ENCODE measurements at regions not wholly inside any gene's neighbourhood (a gene's known extent, or its start where the extent isn't known, plus 50 kb on each side); places are given as distances from the start of the nearest gene placed in this dataset.

DNA sequence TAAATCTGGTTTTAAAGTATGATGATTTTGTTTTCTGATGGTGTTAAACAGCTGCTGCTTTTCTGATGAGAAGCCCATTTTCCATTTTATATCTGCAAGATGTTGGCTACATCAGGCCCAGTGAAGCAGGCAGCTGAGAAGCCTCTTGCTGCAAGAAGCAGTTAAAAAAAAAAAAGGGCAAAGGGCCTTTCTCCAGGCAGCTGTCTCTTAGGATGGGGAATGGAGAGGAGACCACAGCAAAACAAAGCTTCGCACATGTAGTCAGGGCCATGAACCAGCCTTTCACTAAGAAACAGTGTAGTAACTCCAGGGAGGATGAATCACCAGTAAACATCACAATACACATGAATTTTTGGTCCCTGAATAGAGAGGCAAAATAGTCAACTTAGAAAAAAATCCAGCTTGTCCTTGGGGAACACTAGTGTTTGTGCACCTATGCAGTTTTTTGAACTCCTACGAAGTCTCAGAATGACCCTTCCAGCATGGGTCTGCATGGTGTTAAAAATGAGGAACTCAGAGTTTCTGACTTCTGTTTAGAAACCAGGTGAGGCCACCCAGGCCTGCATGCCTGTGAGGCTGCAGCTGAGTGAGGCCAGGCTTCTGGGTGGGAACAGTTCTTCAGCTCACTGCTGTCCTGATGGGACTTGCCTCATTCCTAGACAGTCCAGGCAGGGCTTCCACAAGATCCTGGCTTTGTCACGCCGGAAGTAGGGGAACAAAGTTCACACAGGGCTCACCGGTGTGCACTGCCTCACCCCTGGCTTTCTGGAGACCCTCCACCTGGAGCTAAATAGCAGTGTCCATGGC lies 518.7 kb downstream of the MCTP2 start:
- peak; percentile 3 for DNase-seq (ENCODE audit: low spot score)

- no peak for DNase-seq (ENCODE audit: low spot score)
Observed at GRCh38 chr15:94760348-94760747, 529.0 kb downstream of the MCTP2 start.

GRCh38 chr15:94761574-94761973 lies 530.2 kb downstream of the MCTP2 start:
- DNase-seq (ENCODE audit: low spot score) = no peak

GRCh38 chr15:94769089-94769488 lies 537.7 kb downstream of the MCTP2 start:
- DNase-seq (ENCODE audit: low spot score) = no peak

DNA sequence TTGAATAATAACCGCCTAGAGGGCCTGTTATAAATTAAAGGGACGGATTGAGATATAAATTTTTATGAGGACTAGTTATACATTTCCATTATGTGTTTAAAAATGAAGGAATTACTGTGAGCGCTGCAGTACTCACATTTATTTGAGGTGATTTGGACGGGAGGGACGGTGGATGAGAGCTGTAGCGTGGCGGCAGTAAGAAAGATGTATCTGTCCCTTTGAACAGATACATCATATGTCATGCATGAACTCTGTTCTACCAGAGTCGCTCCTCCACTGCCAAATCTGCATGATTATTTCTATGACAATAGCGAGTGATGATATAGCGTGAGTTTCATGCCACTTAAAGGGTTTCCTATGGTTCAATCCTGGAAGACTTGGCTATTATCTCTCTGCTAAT lies 538.8 kb downstream of the MCTP2 start:
- no peak for DNase-seq (ENCODE audit: low spot score)

DNA sequence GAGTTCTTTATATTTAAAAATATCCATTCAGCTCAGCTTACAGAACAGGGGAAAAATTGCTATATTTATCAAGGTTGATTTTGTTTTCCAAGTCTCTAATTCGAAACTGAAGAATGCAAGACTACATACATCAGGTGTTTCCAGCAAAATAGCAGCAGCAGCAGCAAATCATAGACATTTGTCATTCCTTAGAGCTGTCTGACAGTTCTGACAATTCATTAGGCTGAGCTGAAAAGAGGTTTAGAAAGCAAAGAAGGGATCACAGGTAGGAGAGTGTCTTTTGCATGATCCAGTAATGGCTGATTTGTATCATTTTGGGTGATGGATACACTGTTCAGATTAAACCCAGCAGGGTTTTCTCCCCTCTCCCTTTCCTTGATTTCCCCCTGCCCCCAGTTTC lies 545.7 kb downstream of the MCTP2 start:
- DNase-seq (ENCODE audit: low spot score) = no peak

DNA sequence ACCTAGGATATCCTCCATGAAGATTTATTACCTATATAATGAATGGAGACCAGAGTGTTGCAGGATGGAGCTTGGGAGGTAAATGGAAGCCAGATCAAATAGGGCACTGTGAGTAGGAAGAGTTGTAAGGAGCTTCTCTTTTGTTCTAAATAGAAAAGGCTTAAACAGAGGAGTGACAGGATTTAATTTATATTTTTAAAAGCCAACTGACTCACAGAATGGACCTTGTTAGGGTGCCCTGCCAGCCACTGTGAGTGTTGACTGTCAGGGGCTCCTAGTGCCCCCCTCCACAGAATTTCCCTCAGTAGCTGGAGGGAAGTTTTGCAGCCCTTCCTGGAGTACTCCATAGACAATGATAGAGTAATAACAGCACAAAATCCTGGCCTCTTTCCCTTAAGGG lies 547.5 kb downstream of the MCTP2 start:
- DNase-seq (ENCODE audit: low spot score) = no peak

DNA sequence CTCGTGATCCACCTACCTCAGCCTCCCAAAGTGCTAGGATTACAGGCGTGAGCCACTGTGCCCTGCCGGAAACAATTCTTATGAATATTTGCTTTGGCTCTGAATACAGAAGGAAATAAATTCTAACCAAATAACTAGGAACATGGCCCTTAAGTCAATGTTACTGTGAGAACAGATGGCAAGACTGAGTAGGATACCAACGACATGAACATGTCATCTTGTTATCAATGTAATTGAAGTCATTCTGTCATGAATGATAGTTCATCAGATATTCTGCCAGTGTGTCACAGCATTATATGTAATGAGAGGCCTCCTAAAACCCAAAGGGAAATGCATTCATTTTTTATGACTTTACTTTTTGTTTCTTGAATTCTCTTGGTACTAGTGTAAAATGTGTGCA lies 548.8 kb downstream of the MCTP2 start:
- DNase-seq (ENCODE audit: low spot score) = no peak

- no peak for DNase-seq (ENCODE audit: low spot score)
Observed at GRCh38 chr15:94785091-94785490, 553.7 kb downstream of the MCTP2 start.

DNA sequence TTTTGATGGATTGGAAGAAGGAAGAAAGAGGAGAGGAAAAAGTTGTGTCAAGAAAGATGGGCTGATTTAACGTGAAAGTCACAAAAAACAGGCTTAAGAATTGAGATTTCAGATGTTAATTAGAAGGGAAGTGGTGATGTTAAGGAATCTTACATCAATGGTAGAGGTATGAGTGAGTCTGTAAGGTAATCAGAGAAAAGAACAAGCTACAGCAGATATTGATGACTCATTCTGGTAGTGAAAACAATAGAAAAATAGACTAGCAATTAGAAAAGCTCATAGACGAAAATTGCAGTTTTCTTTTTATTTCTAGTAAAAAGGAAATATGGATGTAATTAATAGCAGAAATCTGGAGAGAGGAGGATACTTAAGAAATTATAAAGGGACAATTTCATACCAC lies 559.6 kb downstream of the MCTP2 start:
- DNase-seq (ENCODE audit: low spot score) = peak; percentile 16

DNA sequence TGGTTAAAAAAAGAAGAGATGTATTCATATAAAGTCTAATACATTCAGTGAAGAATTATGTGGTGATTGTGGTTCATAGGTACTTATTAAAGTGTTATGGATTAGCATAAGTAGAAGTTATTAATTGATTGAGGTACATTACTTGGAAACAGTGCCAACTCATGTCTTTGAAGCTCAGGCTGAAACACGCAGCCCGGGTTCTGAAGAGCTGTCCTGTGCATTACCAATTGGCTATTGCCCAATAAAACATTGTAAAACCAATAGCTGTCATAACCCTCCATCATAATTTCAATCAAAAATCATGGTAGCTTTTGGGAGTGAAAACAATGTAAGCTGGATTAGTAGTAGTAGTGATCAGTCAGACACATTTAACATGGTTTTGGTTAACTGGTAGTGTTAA lies 560.1 kb downstream of the MCTP2 start:
- peak; percentile 7 for DNase-seq (ENCODE audit: low spot score)

- peak; percentile 74 for DNase-seq (ENCODE audit: low spot score)
Observed at GRCh38 chr15:94792196-94792595, 560.8 kb downstream of the MCTP2 start.

DNA sequence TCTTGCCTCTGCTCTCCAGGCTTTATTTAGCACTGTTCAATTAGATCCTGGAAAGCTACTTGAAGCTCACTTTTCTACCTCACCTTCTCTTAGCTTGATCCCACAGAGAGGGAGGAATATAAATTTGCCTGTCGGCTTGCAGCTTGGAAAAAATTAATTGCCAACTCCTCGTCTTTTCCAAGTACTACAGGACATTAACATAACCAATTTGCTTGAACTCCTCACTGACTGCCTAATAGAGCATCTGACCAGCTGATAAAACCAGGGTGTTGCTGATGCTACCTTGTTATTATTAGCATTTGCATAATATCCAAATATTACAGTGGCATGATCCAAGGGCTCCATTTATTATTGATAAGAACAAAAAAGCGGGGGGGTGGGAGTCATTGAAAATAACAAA lies 561.8 kb downstream of the MCTP2 start:
- no peak for DNase-seq (ENCODE audit: low spot score)

GRCh38 chr15:94793641-94794040 lies 562.3 kb downstream of the MCTP2 start:
- peak; percentile 40 for DNase-seq (ENCODE audit: low spot score)

- DNase-seq (ENCODE audit: low spot score) = no peak
Observed at GRCh38 chr15:94804613-94805012, 573.3 kb downstream of the MCTP2 start.

GRCh38 chr15:94815110-94815731 lies 583.9 kb downstream of the MCTP2 start:
- no peak for DNase-seq (ENCODE audit: low spot score)

GRCh38 chr15:94815914-94816313 lies 584.6 kb downstream of the MCTP2 start:
- DNase-seq (ENCODE audit: low spot score) = no peak

DNA sequence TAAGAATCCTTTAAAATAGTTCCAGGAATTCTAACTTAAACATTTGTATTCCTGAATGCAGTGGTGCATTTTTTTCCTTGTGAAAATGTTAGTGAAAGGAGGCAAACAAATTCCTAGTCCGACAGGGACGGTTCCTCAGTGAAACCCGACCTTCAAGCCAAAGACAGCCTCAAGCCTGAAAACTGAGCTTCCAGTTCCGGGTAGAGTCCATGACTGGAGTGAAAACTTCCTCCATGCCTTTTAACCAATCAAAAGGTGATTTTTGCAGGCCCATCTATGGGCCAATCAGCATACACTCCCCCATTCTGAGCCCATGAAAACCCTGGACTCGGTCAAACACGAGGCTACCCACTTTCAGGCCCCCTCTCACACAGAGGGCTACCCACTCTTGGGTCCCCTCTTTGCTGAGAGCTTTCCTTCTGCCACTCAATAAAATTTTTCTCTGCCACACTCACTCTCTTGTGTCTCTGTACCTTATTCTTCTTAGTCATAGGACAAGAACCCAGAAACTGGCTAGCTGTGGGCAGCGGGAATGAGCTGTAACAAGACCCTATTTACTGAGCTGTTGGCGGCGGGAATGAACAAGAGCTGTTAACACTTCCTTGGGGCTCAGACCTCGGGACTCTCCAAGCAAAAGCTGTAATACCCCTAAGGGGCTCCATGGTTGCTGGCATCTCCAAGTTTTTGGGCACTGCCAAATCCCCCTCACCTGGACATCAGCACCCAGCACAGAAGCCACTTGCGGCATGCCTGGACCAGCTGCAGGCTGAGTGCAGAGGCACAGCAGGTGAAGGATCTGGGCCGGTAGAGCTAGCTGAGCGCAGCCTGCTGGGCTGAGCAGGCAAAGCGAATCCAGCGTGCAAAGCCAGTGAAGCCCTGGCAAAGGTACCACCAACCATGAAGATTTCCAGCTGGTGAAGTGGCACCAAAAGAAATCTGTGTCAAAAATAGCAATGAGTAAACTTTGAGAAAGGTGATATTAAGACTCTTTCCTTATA lies 598.8 kb downstream of the MCTP2 start:
- DNase-seq (ENCODE audit: low spot score) = no peak

- no peak for DNase-seq (ENCODE audit: low spot score)
Observed at GRCh38 chr15:94834000-94834399, 602.6 kb downstream of the MCTP2 start.

DNA sequence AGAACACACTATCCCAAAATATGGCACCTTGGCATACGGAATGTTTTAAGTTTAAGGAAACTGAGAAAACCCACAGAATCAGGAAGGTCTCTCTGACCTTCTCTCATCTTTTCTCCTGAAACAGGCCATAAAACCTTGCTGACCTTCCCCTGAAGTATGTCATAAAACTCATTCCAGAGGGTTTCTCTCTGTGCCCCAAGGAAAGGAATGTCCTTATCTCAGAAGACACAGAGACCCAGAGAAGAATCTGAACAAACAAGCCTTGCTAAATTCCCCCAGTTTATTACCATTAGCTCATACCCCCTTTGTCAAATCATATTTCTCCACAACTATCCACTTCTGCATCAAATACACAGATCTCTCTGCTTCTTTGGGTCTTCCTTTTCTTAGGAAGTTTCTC lies 603.1 kb downstream of the MCTP2 start:
- DNase-seq (ENCODE audit: low spot score) = no peak

GRCh38 chr15:94838281-94838680 lies 606.9 kb downstream of the MCTP2 start:
- no peak for DNase-seq (ENCODE audit: low spot score)
